SIG-M5 treated with dmso at 0.1 percent for 504 hours (cell line): ENCODE measurements at regions not wholly inside any gene's neighbourhood (a gene's known extent, or its start where the extent isn't known, plus 50 kb on each side); places are given as distances from the start of the nearest gene placed in this dataset.
"Not testable (repeated sequence)": the region's sequence is repeated elsewhere in the genome, so short reads cannot be mapped to it uniquely, and the experiment has no call there.

ENCODE experiments used
- DNase-seq: peaks from one replicate; lab custom pipeline; 2025; ENCODE audit not compliant: unreplicated experiment; lab: John Stamatoyannopoulos, UW

DNA sequence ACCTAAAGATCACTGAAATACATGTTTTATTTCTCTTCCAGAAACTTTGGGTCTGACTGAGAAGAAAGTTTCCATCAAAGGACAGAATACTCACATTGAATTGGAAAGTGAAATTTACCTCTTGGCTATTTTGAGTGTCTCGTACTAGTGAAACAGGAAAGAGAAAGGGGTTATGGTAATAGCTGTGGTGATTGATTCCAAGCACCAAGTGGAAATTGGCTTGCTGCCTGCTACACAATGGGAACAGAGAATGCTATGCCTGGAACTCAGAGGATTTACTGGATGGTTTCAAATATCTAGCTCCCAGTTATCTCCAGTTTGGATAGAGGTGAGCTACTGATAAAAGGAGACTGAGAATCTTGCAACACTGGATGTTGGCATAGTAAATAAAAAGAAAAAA lies 492.8 kb upstream of the FSIP2 start:
- DNase-seq: no peak

DNA sequence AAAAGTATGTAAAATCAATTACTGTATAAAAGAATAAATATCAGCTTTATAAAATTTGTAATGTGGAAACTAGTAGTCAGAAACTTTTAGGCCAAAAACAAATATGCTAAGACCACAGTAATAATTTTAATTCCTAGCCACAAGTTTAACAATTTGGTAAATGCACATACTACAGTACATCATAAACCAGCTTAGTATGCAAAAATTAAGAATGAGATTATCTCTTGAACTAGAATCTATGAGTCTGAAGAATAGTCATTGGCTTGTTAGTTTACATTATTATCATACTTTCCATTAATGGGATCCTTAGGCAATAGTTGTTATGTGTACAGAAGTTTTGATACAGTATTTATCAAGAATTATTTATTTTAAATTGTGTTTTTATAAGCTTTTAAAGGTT lies 491.9 kb upstream of the FSIP2 start:
- no peak for DNase-seq

DNA sequence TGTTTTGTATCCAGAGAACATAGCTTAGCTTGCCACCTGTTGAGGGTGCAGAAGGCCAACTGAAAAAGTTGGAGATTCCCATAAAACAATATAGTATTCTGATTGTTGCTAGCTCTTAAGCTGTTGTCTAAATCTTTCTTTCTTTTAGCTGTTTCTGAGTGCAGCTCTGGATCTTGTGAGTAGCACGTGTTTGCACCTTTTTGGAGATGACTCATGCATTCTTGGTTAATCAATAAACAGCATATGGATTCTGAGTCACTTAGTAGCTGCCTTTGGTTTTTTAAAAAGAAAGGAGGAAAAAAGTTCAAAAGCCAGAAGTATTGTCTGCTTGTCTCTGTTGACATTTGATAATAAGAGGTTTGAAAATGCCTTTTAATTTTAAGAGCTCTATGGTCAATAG lies 483.0 kb upstream of the FSIP2 start:
- no peak for DNase-seq

DNA sequence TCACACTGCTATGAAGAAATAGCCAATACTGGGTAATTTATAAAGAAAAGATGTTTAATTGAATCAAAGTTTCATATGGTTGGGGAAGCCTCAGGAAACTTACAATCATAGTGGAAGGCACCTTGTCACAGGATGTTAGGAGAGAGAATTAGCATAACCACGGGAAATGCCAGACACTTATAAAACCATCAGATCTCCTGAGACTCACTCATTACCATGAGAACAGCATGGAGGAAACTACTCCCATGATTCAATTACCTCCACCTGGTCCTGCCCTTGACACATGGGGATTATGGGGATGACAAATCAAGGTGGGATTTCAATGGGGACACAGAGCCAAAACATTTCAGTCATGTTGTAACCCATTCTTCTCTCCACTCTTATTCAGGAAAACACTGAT lies 472.9 kb upstream of the FSIP2 start:
- DNase-seq: no peak

DNA sequence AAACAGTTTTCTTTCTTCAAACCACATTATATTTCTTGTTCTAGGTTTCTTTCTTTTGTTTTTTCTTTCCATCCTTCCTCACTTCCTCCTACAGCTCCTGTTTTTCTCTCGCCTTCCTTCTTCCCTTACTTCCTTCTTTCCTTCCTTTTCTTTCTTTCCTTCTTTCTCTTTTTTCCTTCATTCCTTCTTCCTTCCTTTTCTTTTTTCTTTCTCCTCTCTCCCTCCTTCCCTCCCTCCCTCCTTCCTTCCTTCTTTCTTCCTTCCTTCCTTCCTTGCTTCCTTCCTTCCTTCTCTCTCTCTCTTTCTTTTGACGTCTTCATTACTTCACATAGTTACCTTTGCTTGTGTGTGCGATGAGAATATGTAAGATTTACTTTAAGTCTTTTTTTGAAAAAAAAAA lies 470.0 kb upstream of the FSIP2 start:
- DNase-seq: no peak

DNA sequence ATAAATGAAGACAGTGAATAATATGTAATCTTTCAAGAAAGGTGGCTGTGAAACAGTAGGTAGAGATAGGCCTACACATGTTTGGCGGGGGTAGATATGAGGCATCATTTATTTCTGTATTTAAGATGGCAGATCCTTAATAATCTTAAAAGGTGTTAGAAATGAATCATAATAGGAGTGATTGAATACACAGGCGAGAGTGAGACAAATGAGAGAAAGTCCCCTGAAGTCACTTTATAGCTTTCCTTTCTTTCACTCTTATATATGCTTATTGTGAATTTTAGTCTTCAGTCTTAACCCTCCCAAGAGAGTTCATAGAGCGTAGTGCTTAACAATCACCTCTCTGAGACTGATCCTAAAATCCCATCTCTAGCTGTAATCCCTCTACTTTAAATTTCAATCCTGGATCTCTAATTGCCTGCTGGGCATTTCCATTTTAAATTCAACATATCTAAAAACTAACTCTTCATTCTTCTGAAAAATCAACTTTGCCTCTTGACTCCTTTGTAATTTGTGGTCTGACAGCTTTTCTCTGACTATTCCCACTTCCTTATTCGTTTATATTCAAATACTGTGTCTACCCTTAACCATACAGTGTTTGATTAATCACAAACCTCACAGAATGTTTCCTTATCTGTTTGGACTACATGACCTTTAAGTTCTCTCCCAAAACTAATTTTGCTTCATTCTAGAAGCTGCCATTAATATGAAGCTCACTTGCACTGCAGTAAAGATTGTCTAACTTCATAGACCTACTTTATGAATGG lies 463.7 kb upstream of the FSIP2 start:
- no peak for DNase-seq

DNA sequence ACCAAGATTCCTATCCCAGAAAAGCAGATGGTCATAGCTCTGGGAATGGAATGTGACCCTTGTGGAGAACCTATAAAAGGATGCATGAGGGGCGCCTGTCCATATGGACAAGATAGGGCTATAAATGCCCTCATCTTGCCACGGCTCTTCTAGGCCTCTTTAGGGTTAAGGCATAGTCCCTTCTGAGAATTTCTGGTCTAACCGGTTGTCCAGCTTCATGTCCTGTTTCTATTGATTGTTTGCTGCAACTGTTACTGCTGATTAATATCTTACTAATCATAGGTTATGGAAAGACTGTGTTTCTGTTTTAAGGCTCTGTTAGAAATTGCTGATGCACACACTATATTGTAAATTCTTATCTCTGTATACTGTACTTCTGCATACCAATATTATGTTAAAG lies 462.6 kb upstream of the FSIP2 start:
- not testable (repeated sequence) for DNase-seq

DNA sequence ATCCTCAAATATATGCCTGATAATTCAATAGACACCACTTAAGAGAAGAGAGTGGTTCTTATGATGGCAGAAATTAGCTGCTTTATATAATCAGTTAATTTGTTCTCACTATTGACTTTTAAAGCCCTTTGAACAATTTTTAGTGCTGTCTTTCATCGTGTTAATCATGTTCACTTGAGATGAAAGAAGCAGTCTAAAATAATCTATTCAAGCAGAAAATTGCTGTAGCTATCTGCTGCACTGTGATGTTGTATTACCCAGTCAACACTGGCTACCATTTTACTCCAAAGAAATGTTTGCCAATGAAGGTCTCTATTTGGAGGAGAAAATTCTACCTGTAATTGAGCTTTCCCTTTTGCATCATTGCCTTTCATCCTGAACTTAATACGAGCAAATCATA lies 459.8 kb upstream of the FSIP2 start:
- no peak for DNase-seq

DNA sequence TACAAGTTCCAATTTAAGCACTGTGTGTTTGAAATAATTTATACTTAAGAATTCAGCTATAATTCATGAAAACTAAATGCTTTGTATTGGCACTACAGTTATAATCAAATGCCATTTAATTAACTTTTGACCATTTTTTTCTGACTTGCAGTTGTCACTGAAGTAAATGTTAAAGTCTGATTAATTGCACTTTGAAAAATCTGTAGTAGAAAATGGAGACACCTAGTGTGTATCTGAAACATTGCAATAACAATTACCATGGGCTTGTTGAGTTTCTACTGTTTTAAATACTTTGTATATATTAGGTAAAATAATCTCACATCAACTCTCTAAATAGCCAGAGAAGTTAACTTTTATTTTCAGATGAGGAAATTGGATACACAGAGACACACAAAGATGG lies 458.6 kb upstream of the FSIP2 start:
- peak; percentile 15 for DNase-seq

DNA sequence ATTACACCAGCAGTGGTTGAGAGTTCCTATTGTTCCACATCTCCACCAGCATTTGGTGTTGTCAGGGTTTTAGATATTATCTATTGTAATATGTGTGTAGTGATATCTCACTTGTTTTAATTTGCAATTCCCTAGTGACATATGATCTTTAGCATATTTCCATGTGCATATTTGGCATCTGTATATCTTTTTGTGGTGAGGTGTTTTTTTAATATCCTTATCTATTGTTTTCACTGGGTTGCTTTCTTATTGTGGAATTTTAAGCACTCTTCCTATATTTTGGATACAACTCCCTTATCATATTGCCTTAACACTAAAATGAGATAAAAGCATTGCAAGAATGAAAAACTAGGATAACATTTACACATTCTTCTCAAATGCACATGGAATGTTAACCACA lies 453.9 kb upstream of the FSIP2 start:
- no peak for DNase-seq

DNA sequence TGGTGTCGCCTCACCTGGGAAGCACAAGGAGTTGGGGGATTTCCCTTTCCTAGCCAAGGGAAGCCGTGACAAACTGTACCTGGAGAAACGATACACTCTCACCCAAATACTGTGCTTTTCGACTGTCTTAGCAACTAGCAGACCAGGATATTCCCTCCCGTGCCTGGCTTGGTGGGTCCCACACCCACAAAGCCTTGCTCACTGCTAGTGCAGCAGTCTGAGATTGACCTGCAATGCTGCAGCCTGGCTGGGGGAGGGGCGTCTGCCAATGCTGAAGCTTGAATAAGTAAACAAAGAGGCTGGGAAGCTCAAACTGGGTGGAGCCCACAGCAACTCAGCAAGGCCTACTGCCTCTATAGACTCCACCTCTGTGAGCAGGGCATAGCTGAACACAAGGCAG lies 448.6 kb upstream of the FSIP2 start:
- not testable (repeated sequence) for DNase-seq

DNA sequence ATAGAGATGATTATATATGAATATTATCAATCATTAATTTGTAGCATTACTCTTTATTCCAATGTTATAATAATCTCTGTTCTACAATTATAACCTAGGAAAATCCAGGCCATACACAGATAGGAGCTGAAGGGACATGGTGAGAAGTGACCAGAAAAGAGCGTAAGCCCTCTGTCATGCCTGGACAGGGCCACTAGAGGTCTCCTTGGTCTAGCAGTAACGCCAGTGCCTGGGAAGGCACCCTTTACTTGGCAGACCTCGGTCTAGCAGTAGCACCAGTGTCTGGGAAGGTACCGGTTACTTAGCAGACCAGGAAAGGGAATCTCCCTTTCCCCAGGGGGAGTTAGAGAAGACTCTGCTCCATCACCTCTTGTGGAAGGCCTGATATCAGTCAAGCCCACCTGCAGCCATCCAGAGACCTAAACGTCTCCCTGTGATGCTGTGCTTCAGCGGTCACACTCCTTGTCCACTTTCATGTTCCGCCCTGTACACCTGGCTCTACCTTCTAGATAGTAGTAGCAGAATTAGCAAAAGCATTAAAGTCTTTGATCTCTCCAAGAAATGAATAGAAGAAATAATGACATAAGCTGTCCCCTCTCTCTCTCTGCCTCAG lies 447.5 kb upstream of the FSIP2 start:
- peak; percentile 32 for DNase-seq

DNA sequence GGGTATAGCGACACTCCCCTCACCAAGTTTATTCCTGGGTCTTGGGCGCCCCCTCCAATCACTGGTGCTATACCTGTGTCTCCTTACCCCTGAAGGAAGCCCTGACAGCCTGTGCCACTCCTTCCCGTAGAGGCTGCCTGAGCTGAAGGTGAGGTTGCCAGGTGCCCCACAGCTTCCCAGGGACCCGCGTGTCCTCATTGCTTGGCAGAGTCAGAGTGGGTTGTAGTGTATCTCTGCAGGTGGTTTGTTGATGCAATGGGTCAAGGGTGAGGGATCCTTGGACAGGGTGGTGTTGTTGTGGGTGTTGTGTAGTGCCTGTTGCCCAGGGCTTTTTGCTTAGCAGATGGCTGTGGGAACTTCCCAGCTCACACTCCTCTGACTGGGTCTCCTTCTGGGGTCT lies 438.7 kb upstream of the FSIP2 start:
- DNase-seq: no peak

DNA sequence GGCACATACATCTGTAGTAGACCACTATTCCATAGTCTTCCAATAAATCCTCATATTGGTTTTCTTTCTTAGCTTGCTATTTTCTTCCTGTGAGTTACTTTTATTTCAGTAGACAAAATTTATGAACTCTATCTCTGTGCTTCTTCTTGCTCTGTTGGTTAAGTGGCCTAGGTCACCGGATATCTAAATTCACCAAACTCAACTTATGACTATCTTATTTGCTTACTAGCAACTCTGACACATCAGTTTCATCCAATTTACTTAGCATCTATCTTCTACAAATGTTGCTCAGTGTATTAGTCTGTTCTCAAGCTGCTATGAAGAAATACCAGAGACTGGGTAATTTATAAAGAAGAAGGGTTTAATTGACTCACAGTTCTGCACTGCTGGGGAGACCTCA lies 432.5 kb upstream of the FSIP2 start:
- DNase-seq: no peak

DNA sequence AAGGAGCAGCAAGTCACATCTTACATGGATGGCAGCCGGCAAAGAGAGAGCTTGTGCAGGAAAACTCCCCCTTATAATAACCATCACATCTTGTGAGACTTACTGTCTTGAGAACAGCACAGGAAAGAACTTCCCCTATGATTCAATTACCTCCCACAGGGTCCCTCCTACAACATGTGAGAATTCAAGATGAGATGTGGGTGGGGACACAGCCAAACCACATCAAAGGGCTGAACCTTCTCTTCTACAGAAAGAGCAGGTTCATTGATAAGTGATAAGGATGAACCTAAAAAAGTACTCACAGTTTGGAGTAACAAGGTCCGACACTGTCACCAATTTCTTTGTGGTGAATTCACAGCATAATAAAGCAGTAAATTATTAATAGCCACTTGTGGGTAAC lies 422.2 kb upstream of the FSIP2 start:
- DNase-seq: no peak

DNA sequence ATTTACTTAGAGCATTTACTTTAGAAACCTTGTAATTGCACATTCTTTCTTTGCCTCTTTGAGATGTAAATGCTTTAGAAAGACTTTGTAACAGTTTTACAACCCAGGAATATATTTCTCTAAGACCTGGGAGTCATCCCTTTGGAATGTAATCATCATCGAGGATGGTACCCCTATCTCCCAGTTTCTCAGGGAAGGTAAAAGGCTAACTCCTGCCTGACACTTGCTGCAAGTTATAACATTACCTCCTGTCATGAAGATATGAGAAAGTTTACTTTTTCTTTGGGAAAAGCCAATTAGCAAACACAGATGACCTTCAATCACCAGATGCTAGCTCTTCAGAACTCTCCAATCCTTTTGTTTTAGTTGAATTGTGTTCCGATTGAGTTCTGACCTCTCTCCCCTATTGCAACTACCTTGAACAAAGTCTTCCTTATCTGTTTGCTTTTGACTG lies 420.3 kb upstream of the FSIP2 start:
- no peak for DNase-seq

DNA sequence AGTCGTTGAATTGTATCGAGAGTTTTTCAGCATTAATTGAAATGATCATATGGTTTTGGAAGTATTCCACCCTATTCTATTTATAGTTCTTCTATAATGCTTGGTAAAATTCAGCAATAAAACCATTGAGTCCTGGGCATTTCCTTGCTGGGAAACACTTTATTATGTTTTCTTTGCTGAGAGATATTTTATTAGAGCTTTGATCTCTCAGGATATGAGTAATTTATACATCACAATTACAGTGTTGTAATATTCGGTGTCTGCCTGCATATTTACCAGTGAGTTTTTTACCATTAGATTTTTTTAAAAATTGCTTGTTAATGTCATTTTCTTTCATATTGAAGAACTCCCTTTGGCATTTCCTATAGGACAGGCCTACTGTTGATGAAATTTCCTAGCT lies 402.7 kb upstream of the FSIP2 start:
- no peak for DNase-seq

DNA sequence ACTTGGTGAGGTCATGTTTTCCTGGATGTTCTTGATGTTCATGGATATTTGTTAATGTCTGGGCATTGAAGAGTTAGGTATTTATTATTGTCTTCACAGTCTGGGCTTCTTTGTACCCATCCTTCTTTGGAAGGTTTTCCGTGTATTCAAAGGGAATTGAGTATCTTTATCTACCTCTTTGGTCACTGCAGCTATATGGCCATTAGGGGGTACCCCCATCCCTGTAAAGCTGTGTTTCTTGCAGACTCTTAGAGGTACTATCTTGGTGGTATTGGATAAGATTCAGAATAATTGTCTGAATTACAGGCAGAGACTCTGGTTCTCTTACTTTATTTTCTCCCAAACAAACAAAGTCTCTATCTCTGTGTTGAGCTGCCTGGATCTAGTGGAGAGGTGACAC lies 401.6 kb upstream of the FSIP2 start:
- DNase-seq: no peak

DNA sequence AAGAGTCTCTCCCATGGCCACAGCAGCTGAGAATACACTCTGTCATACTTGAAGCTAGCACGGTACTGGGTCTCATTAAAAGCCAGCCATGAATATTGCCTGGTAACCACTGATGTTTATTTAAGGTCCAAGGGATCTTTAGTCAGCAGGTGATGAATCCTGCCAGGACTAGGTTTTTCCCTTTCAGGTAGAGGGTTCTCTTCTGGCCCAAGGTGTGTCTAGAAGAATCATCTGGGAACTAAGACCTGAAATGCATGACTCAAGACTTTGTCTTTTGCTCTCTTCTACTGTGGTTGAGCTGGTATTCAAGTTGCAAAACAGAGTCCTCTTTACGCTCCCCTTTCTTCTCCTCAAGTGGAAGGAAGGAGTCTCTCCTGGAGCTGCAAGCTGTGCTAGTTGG lies 400.5 kb upstream of the FSIP2 start:
- DNase-seq: no peak

DNA sequence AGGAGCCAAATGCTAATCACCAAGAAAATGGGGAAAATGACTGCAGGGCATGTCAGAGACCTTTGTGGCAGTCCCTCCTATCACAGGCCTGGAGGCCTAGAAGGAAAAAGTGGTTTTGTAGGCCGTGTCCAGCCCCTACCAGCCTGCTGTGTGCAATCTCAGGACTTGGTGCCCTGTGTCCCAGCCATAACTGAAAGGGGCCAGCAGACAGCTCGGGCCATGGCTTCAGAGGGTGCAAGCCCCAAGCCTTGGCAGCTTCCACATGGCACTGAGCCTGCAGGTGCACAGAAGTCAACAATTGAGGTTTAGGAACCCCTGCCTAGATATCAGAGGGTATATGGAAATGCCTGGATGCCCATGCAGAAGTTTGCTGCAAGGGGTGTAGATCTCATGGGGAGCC lies 391.2 kb upstream of the FSIP2 start:
- no peak for DNase-seq

DNA sequence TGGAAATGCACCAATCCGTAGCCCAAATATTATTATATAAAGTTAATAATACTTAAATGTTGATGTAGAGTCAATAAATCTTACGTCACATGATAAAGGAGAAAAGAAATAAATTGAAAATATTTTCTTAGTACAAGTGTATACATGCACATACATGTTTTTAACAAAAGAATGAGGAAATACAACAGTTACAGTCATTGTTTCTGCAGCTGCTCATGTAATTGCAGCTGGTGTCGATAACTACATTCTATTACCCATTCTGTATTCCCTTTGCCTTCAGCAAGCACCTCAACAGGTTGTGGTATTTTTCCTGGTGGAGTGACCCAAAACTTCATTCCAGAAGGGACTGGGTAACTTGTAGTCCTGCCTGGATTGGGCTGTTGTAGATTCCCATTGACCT lies 377.8 kb upstream of the FSIP2 start:
- no peak for DNase-seq

DNA sequence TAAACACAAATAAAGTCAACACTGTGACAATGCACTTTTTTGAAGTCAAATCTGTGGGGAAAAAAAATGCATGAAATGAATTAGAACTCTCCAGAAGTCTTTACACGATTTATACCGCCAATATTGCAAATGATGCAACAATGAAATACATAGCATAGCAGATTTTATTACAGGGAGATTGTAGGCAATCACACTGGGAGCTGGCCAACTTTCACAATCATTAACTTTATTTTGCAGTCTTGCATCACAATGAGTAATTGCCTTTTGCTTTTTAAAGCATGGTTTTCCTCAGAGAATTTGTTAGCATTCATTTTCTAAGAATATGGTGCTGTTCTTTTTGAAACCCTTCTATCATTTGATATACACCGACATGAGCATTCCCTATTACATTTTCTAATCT lies 366.4 kb upstream of the FSIP2 start:
- no peak for DNase-seq

DNA sequence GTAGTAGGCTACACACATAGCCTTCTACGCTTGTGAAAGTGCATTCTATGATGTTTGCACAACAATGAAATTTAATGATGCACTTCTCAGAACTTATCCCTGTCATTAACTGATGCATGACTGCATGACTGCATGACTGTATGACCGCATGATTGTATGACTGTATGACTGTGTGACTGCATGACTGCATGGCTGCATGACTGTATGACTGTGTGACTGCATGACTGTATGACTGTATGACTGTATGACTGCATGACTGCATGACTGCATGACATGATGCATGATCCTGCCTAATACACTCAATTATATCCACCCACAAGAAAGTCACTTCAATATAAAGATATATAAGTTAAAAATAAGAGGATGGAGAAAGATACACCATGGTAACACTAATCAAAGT lies 365.4 kb upstream of the FSIP2 start:
- DNase-seq: no peak
